Activated naive CD4-positive, alpha-beta T cell treated with anti-CD3 and anti-CD28 coated beads, Interleukin-2, amount 10 ng/mL, durations not matched to agents 7 days and 5 days (primary cell): ENCODE measurements at regions not wholly inside any gene's neighbourhood (a gene's known extent, or its start where the extent isn't known, plus 50 kb on each side); places are given as distances from the start of the nearest gene placed in this dataset.

ENCODE experiments used
- CTCF ChIA-PET: fragments of 350-600 bp; sonication (Branson Sonifier 250); formaldehyde crosslinking; loops from one replicate; lab custom pipeline; 2021; ENCODE audit warnings: antibody characterized with exemption; lab: Charles Lee
- DNase-seq: peaks from one replicate; pipeline ENCODE4 v3.0.0-alpha.2; 2020
- H3K27ac Mint-ChIP-seq: one replicate; pipeline ENCODE4 v1.8.0; 2021; ENCODE audit warnings: mild to moderate bottlenecking, moderate library complexity, mixed read lengths
- H3K27me3 Mint-ChIP-seq: one replicate; pipeline ENCODE4 v1.8.0; 2021; ENCODE audit warnings: mild to moderate bottlenecking, mixed read lengths
- H3K36me3 Mint-ChIP-seq: one replicate; pipeline ENCODE4 v1.8.0; 2021; ENCODE audit warnings: mixed read lengths
- H3K4me1 Mint-ChIP-seq: one replicate; pipeline ENCODE4 v1.8.0; 2021; ENCODE audit warnings: mixed read lengths
- H3K4me3 Mint-ChIP-seq: one replicate; pipeline ENCODE4 v1.8.0; 2021; ENCODE audit warnings: mild to moderate bottlenecking, moderate library complexity, mixed read lengths
- H3K9me3 Mint-ChIP-seq: one replicate; pipeline ENCODE4 v1.8.0; 2021; ENCODE audit warnings: mixed read lengths

DNA sequence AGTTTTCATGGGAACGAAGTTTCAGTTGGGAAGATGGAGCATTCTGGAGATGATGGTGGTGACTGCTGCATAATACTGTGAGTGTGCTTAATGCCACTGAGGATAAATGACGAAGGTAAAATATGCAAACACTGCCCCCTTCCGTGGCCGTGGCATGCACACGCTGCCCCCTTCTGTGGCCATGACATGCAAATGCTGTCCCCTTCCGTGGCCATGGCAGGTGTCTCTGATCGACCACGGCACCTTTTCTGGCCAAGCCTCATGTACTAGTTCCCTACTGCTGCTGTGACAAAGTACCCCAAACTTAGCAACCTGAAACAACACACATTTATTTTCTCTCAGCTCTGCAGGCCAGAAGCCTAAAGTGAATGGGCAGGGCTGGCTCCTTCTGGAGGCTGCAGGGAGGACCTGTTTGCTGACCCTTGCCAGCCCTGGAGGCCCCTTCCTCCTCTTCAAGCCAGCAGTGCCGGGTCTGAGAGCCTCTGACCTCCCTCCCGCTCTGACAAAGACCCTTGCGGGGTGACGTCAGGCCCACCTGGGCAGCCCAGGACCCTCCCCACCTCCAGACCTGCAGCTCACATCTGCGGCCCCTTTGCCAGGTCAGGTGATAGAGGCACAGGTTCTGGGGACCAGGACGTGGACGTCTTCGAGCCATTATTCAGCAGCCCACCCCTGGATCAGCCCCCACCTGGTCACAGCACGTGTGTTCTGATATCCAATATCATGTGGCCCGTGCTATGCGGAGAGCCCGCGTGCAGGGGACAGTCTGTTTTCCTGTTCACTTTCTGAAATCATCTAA, 82.0 kb downstream of the MICALL2 start:
- CTCF ChIA-PET: no interaction called here
- peaks cover 17% of the 10 kb centered on the region for H3K27me3 Mint-ChIP-seq

DNA sequence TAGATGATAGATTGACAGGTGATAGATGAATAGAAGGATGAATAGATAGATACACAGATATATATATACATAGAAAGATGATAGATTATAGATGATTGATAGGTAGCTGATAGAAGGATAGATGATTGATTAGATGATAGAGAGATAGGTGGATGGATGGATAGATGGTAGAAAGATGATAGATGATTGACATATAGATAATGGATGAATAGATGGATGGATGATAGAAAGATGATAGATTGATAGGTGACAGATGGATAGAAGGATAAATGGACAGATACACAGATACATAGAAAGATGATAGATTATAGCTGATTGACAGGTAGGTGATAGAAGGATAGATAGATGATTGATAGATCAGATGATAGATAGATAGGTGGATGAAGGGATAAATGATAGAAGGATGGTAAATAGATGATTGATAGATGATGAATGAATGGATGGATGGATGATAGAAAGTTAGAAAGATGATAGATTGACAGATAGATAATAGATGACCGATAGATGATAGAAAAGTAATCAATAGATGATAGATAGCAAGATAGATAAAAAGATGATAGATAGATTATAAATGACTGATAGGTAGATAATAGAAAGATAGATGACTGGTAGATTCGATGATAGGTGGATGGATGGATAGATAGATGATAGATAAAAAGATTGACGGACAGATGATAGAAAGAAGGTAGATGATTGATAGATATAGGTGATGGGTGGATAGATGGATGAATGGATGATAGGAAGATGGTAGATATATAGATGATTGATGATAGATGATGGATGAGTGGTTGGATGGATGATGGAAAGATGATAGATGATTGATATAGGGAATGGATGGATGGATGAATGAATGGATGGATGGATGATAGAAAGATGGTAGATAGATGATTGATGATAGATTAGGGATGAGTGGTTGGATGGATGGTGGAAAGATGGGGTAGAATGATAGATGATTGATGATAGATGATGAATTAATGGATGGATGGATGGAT, 80.4 kb downstream of the MICALL2 start:
- peaks cover 9% of the 10 kb centered on the region for H3K27me3 Mint-ChIP-seq
- no peaks in the 10 kb centered on the region for H3K9me3 Mint-ChIP-seq
- H3K27ac Mint-ChIP-seq: no peak overlapping the region
- no peaks in the 10 kb centered on the region for H3K36me3 Mint-ChIP-seq
- H3K4me1 Mint-ChIP-seq: no peaks in the 10 kb centered on the region
- DNase-seq: no peak
- H3K4me3 Mint-ChIP-seq: no peak overlapping the region
- CTCF ChIA-PET: interaction anchor here (0.6 kb wide), 1 partner anchor 230 kb away, joined by 3 read pairs; no protein-coding TSS in a partner anchor

More for the DNA sequence above, 82.0 kb downstream of the MICALL2 start:
- Mint-ChIP-seq H3K4me3 (no peak overlapping the region), H3K4me1 (no peaks in the 10 kb centered on the region), H3K27ac (no peak overlapping the region), H3K9me3 (no peaks in the 10 kb centered on the region), H3K36me3 (no peaks in the 10 kb centered on the region)
- DNase-seq: no peak

DNA sequence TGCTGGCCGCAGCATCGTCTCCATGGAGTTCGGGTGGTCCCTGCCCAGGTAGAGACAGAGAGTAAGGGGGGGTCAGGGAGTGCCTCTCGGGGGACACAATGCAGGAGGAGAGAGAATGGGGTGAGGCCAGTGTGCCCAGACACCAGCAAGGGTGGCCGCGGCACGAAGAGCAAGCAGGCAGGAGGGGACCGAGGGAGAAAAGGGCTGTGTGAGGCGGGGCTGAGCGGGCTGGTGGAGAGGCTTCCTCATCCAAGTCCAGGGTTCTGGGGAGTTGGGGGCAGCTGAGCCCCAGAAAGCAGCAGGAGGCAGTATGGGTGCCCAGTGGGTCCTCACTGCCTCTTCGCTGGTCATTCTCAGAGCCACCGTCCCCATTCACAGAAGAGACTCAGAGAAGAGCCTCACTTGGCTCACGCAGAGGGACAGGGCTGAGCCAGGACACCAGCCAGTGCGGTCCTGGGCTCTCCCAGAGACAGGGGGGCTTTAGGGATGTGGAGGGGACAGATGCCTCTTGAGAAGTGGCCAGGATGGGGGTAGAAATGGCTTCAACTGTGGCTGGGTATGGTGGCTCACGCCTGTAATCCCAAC, 78.9 kb downstream of the MICALL2 start:
- no peaks in the 10 kb centered on the region for H3K4me1 Mint-ChIP-seq
- H3K27me3 Mint-ChIP-seq: peaks cover 12% of the 10 kb centered on the region
- no peak overlapping the region for H3K4me3 Mint-ChIP-seq
- H3K36me3 Mint-ChIP-seq: no peaks in the 10 kb centered on the region
- CTCF ChIA-PET: no interaction called here
- no peaks in the 10 kb centered on the region for H3K9me3 Mint-ChIP-seq
- no peak for DNase-seq
- H3K27ac Mint-ChIP-seq: no peak overlapping the region

DNA sequence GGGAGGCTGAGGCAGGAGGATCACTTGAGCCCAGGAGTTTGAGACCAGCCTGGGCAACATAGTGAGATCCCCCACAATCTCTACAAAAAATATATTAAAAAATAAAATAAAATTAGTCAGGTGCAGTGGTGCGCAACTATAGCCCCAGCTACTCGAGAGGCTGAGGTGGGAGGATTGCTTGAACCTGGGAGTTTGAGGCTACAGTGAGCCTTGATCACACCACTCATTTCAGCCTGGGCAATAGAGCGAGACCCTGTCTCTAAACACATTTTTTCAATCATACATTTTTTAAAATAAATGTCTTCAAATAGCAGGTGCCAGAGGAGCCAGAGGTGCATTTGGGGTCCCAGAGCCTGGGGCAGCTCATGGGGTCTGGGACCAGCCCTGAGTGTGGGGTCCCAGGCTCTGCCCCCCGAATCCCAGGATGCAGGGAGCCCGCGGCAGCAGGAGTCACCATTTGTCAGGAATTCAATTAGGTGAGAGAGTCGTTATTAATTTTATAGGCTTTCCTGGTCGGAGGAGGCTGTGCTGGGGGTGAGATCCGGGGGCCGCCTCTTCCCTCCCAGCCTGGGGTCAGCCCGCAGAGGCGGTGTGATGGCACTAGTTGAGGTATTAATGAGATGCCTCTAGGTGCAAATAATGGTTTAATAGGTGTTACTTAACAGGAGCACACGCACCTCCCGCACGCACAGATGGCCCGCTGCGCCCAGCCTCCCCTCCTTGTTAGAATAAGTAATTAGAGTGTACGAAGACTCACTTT, 78.3 kb downstream of the MICALL2 start:
- CTCF ChIA-PET: no interaction called here
- Mint-ChIP-seq H3K36me3 (no peaks in the 10 kb centered on the region), H3K9me3 (no peaks in the 10 kb centered on the region), H3K27me3 (peaks cover 15% of the 10 kb centered on the region), H3K4me1 (no peaks in the 10 kb centered on the region), H3K27ac (no peak overlapping the region), H3K4me3 (no peak overlapping the region)
- DNase-seq: no peak

DNA sequence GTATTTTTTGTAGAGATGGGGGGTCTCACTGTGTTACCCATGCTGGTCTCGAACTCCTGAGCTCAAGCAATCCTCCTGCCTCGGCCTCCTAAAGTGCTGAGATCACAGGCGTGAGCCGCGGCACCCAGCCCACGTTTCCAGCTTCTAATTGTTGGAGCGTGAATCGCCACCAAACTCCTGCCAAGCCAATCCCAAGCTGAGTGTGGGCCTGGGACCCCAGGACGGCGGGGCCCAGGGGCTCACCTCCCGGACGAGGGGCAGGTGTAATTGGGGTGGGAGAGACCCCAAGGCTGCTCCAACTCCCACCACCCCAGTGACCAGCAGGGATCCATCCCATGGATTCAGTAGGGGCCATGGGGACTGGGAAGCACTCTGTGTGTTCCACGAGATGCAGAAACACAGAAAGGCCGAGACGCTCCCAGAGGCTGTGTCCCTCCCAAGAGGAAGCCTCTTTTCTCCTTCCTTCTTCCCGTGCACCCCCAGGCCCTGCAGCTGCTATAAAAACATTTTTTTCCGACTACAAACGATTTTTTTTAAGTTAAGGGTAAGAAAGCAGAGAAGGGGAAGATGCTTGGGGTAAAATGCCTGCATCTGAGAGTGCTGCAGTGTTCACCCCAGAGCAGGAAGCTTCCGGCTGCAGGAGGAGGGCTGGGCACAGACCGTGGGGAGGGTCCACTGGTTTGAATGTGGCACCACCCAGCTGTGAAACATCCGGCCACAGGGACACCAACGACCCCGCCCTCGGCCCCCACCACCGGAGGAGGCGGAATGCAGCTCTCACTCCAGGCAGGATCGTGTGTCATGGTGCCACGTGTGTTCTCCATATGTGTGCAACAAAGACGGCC, 76.5 kb downstream of the MICALL2 start:
- Mint-ChIP-seq H3K4me3 (no peak overlapping the region), H3K27ac (no peak overlapping the region), H3K9me3 (no peaks in the 10 kb centered on the region), H3K4me1 (no peaks in the 10 kb centered on the region), H3K27me3 (peaks cover 14% of the 10 kb centered on the region), H3K36me3 (no peaks in the 10 kb centered on the region)
- CTCF ChIA-PET: interaction anchor here (1.8 kb wide), 1 partner anchor 18 kb away, joined by 5 read pairs; no protein-coding TSS in a partner anchor
- DNase-seq: no peak

DNA sequence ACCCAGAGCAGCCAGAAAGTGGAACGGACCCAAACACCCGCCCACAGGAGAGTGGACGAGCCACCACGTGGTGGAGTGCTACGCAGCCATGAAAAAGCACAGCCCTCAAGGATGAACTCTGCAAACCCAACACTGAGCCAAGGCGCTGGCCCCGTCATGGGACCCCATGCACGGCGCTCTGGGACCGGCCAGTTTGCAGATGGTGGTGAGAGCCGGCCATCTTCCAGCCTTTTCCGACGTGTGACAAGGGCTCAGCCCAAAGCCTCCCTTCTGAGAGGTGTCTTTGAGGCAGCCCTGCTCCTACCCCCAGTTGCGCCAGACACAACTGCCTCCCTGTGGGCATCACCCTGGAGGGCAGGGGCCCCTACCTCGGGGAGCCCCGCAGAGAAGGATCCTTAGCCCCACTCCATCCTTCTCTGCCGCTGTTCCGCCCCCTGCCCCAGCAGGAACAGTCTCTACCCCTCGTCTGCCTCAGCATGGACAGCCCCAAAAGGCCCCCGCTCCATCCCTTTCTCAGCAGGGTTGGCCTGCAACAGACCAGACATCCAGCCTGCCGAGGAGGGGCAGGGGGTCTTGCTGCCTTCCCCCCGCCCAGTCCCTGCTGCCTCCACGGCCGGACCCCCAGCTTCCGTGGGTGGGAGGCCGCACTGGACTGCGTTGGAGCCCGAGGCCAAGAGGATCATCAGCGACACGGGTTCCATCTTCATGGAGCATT, 75.7 kb downstream of the MICALL2 start:
- CTCF ChIA-PET: interaction anchor here (1.8 kb wide), 1 partner anchor 17 kb away, joined by 5 read pairs; no protein-coding TSS in a partner anchor
- DNase-seq: no peak
- H3K36me3 Mint-ChIP-seq: no peaks in the 10 kb centered on the region
- H3K4me1 Mint-ChIP-seq: no peaks in the 10 kb centered on the region
- no peak overlapping the region for H3K4me3 Mint-ChIP-seq
- H3K27me3 Mint-ChIP-seq: peaks cover 20% of the 10 kb centered on the region
- H3K27ac Mint-ChIP-seq: no peak overlapping the region
- H3K9me3 Mint-ChIP-seq: no peaks in the 10 kb centered on the region

DNA sequence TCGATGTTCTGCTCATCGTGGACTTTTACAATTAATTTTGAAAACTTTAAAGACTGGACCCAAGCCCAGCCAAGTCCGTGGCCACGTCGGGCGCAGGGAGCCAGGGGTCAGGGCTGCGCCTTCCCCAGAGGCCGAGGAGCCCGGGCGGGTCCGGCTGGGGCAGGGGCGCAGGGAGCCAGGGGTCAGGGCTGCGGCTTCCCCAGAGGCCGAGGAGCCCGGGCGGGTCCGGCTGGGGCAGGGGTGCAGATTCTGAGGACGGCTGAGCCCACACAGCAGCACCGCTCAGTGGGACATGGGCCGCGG, 75.2 kb downstream of the MICALL2 start:
- H3K36me3 Mint-ChIP-seq: no peaks in the 10 kb centered on the region
- H3K27ac Mint-ChIP-seq: no peak overlapping the region
- CTCF ChIA-PET: no interaction called here

More for the DNA sequence above, 75.2 kb downstream of the MICALL2 start:
- no peak for DNase-seq
- Mint-ChIP-seq H3K9me3 (no peaks in the 10 kb centered on the region), H3K4me3 (no peak overlapping the region), H3K27me3 (peaks cover 25% of the 10 kb centered on the region), H3K4me1 (no peaks in the 10 kb centered on the region)
